ENCODE measurements at regions not wholly inside any gene's neighbourhood (a gene's known extent, or its start where the extent isn't known, plus 50 kb on each side); places are given as distances from the start of the nearest gene placed in this dataset.

DNA sequence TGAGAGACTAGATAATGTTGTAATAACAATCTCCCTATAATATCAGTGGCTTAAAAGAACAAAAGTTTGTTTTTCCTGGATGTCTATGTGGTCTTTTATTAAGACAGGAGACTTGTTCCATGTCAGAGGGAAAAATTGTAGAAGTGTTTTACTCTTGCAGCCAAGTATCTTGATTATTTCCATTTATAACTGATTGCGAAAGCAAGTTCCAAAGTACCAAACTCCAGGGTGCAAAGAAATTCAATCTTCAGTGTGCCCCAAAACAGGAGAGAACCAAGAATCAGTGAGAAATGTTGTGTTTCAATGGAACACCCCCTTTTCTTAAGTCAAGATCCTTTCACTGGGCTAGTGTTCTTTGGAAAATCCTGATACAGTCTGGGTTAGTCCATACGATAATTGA is 624.4 kb upstream of the BCHE start:
- TF ChIP-seq, protein P1, sequence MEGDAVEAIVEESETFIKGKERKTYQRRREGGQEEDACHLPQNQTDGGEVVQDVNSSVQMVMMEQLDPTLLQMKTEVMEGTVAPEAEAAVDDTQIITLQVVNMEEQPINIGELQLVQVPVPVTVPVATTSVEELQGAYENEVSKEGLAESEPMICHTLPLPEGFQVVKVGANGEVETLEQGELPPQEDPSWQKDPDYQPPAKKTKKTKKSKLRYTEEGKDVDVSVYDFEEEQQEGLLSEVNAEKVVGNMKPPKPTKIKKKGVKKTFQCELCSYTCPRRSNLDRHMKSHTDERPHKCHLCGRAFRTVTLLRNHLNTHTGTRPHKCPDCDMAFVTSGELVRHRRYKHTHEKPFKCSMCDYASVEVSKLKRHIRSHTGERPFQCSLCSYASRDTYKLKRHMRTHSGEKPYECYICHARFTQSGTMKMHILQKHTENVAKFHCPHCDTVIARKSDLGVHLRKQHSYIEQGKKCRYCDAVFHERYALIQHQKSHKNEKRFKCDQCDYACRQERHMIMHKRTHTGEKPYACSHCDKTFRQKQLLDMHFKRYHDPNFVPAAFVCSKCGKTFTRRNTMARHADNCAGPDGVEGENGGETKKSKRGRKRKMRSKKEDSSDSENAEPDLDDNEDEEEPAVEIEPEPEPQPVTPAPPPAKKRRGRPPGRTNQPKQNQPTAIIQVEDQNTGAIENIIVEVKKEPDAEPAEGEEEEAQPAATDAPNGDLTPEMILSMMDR (IDR thresholded peaks at IDR 0.05; ENCODE audit: low read depth, low read length, poor library complexity, severe bottlenecking): no peak
- TF ChIP-seq EZH2phosphoT487 (IDR thresholded peaks at IDR 0.05; ENCODE audit: borderline replicate concordance, low read length): no peak
